ENCODE measurements at regions not wholly inside any gene's neighbourhood (a gene's known extent, or its start where the extent isn't known, plus 50 kb on each side); places are given as distances from the start of the nearest gene placed in this dataset.

- WGBS, 2 donors = 84 to 89% methylated on average over 4 of the region's 4 CpGs
- H3K27me3 ChIP-seq = no peaks in the 10 kb centered on the region
- no peaks in the 10 kb centered on the region for H3K9me3 ChIP-seq
- TF ChIP-seq EP300 (IDR thresholded peaks at IDR 0.05) (no peak), POLR2AphosphoS5 (IDR thresholded peaks at IDR 0.05) (no peak), POLR2A (IDR thresholded peaks at IDR 0.05) (no peak), CTCF (IDR thresholded peaks at IDR 0.05) (no peak)
- DNase-seq (no peak), ATAC-seq (ENCODE audit: low FRiP score in 2 of 2) (no peak)
- no peak overlapping the region for H3K4me3 ChIP-seq
- H3K27ac ChIP-seq = no peak overlapping the region
- H3K36me3 ChIP-seq = no peaks in the 10 kb centered on the region
- H3K4me1 ChIP-seq = no peaks in the 10 kb centered on the region
These were observed 73.9 kb upstream of the NR5A2 start for GRCh38 chr1:199953651-199954050.

- Histone ChIP-seq H3K4me3 (no peak overlapping the region), H3K36me3 (no peaks in the 10 kb centered on the region), H3K27me3 (no peaks in the 10 kb centered on the region), H3K4me1 (no peaks in the 10 kb centered on the region), H3K9me3 (no peaks in the 10 kb centered on the region), H3K27ac (no peak overlapping the region)
- DNase-seq (no peak), ATAC-seq (ENCODE audit: low FRiP score in 2 of 2) (no peak)
- no peak for TF ChIP-seq POLR2A (IDR thresholded peaks at IDR 0.05)
- TF ChIP-seq CTCF (IDR thresholded peaks at IDR 0.05) = no peak
- no peak for TF ChIP-seq POLR2AphosphoS5 (IDR thresholded peaks at IDR 0.05)
- no peak for TF ChIP-seq EP300 (IDR thresholded peaks at IDR 0.05)
- WGBS, 2 donors = 79 to 81% methylated on average over 3 of the region's 3 CpGs
These were observed 72.8 kb upstream of the NR5A2 start for GRCh38 chr1:199954699-199955098.

GRCh38 chr1:199955235-199955634 lies 72.3 kb upstream of the NR5A2 start:
- TF ChIP-seq POLR2AphosphoS5 (IDR thresholded peaks at IDR 0.05) = no peak
- TF ChIP-seq POLR2A (IDR thresholded peaks at IDR 0.05) = no peak
- no peak for TF ChIP-seq EP300 (IDR thresholded peaks at IDR 0.05)
- no peak for TF ChIP-seq CTCF (IDR thresholded peaks at IDR 0.05)
- Histone ChIP-seq H3K36me3 (no peaks in the 10 kb centered on the region), H3K27ac (no peak overlapping the region), H3K27me3 (no peaks in the 10 kb centered on the region), H3K9me3 (no peaks in the 10 kb centered on the region), H3K4me3 (no peak overlapping the region), H3K4me1 (no peaks in the 10 kb centered on the region)
- 73 to 74% methylated on average over 4 of the region's 4 CpGs for WGBS, 2 donors
- no peak for DNase-seq
- no peak for ATAC-seq (ENCODE audit: low FRiP score in 2 of 2)

- ATAC-seq (ENCODE audit: low FRiP score in 2 of 2) (no peak), DNase-seq (no peak)
- Histone ChIP-seq H3K36me3 (no peaks in the 10 kb centered on the region), H3K27ac (no peak overlapping the region), H3K4me3 (no peak overlapping the region), H3K4me1 (no peaks in the 10 kb centered on the region), H3K9me3 (no peaks in the 10 kb centered on the region), H3K27me3 (no peaks in the 10 kb centered on the region)
- TF ChIP-seq CTCF (IDR thresholded peaks at IDR 0.05) = no peak
- no peak for TF ChIP-seq EP300 (IDR thresholded peaks at IDR 0.05)
- no peak for TF ChIP-seq POLR2AphosphoS5 (IDR thresholded peaks at IDR 0.05)
- TF ChIP-seq POLR2A (IDR thresholded peaks at IDR 0.05) = no peak
- WGBS, 2 donors = 72 to 91% methylated on average over 4 of the region's 4 CpGs
These were observed 71.5 kb upstream of the NR5A2 start for GRCh38 chr1:199956005-199956404.

GRCh38 chr1:199959033-199959774 lies 68.3 kb upstream of the NR5A2 start:
- H3K9me3 ChIP-seq = no peaks in the 10 kb centered on the region
- no peak for TF ChIP-seq CTCF (IDR thresholded peaks at IDR 0.05)
- no peak for TF ChIP-seq POLR2AphosphoS5 (IDR thresholded peaks at IDR 0.05)
- TF ChIP-seq POLR2A (IDR thresholded peaks at IDR 0.05) = no peak
- no peak for TF ChIP-seq EP300 (IDR thresholded peaks at IDR 0.05)
- H3K4me3 ChIP-seq = no peak overlapping the region
- ATAC-seq (ENCODE audit: low FRiP score in 2 of 2) (no peak), DNase-seq (peak in 1 of 2 donors; percentile 74)
- no peaks in the 10 kb centered on the region for H3K4me1 ChIP-seq
- H3K36me3 ChIP-seq = no peaks in the 10 kb centered on the region
- no peaks in the 10 kb centered on the region for H3K27me3 ChIP-seq
- WGBS, 2 donors = 96 to 97% methylated on average over 17 to 23 of the region's 29 CpGs
- H3K27ac ChIP-seq = no peak overlapping the region

Data from upper lobe of left lung (tissue), 6 donors.